NCI-H187 treated with DMSO at 0.1 percent for 48 hours (cell line): ENCODE measurements at regions not wholly inside any gene's neighbourhood (a gene's known extent, or its start where the extent isn't known, plus 50 kb on each side); places are given as distances from the start of the nearest gene placed in this dataset.

Source experiments
- DNase-seq: peaks from one replicate; lab custom pipeline; 2025; lab: John Stamatoyannopoulos, UW

- no peak for DNase-seq
Observed at GRCh38 chr11:119937412-119937811, 200.5 kb downstream of the TRIM29 start.

GRCh38 chr11:119936426-119936825 is 201.5 kb downstream of the TRIM29 start:
- DNase-seq = no peak

GRCh38 chr11:119935349-119935925 is 202.5 kb downstream of the TRIM29 start:
- no peak for DNase-seq

GRCh38 chr11:119934866-119935265 is 203.0 kb downstream of the TRIM29 start:
- DNase-seq = no peak

- DNase-seq = no peak
Observed at GRCh38 chr11:119934267-119934666, 203.6 kb downstream of the TRIM29 start.

GRCh38 chr11:119933584-119933983 is 204.3 kb downstream of the TRIM29 start:
- DNase-seq = no peak

- no peak for DNase-seq
Observed at GRCh38 chr11:119932828-119933562, 204.0 kb upstream of the NECTIN1 start.

- DNase-seq = no peak
Observed at GRCh38 chr11:119928047-119928446, 199.0 kb upstream of the NECTIN1 start.

GRCh38 chr11:119924017-119924416 is 195.0 kb upstream of the NECTIN1 start:
- DNase-seq = no peak

GRCh38 chr11:119921571-119921970 is 192.6 kb upstream of the NECTIN1 start:
- no peak for DNase-seq

GRCh38 chr11:119920666-119921387 is 191.8 kb upstream of the NECTIN1 start:
- DNase-seq = no peak

- no peak for DNase-seq
Observed at GRCh38 chr11:119919656-119920055, 190.7 kb upstream of the NECTIN1 start.

GRCh38 chr11:119918347-119918746 is 189.3 kb upstream of the NECTIN1 start:
- no peak for DNase-seq

- DNase-seq = no peak
Observed at GRCh38 chr11:119916568-119916967, 187.6 kb upstream of the NECTIN1 start.

- DNase-seq = peak; percentile 41
Observed at GRCh38 chr11:119912229-119912628, 183.2 kb upstream of the NECTIN1 start.

GRCh38 chr11:119910650-119911049 is 181.7 kb upstream of the NECTIN1 start:
- DNase-seq = no peak

GRCh38 chr11:119910051-119910450 is 181.1 kb upstream of the NECTIN1 start:
- no peak for DNase-seq

GRCh38 chr11:119909495-119909894 is 180.5 kb upstream of the NECTIN1 start:
- DNase-seq = no peak

- DNase-seq = no peak
Observed at GRCh38 chr11:119909077-119909476, 180.1 kb upstream of the NECTIN1 start.

- no peak for DNase-seq
Observed at GRCh38 chr11:119908573-119908904, 179.5 kb upstream of the NECTIN1 start.

GRCh38 chr11:119907878-119908572 is 179.0 kb upstream of the NECTIN1 start:
- DNase-seq = no peak

- no peak for DNase-seq
Observed at GRCh38 chr11:119907122-119907851, 178.3 kb upstream of the NECTIN1 start.
